Muscle of arm (tissue), 1 donor: ENCODE measurements at regions not wholly inside any gene's neighbourhood (a gene's known extent, or its start where the extent isn't known, plus 50 kb on each side); places are given as distances from the start of the nearest gene placed in this dataset.
"Not testable (repeated sequence)": the region's sequence is repeated elsewhere in the genome, so short reads cannot be mapped to it uniquely, and the experiment has no call there.

ENCODE experiments used
- DNase-seq: peaks from one replicate; pipeline ENCODE4 v3.0.0-alpha.2; 2013

GRCh38 chr16:8113843-8114242 lies 476.5 kb downstream of the TMEM114 start:
- no peak for DNase-seq

GRCh38 chr16:8110572-8111514 lies 479.5 kb downstream of the TMEM114 start:
- DNase-seq = no peak

- DNase-seq = no peak
These were observed 480.6 kb downstream of the TMEM114 start for GRCh38 chr16:8109510-8110369.

- no peak for DNase-seq
These were observed 481.3 kb downstream of the TMEM114 start for GRCh38 chr16:8108991-8109509.

GRCh38 chr16:8107296-8107695 lies 483.0 kb downstream of the TMEM114 start:
- DNase-seq = no peak

GRCh38 chr16:8103649-8104289 lies 486.5 kb downstream of the TMEM114 start:
- no peak for DNase-seq

GRCh38 chr16:8099586-8099985 lies 490.7 kb downstream of the TMEM114 start:
- no peak for DNase-seq

GRCh38 chr16:8098947-8099512 lies 491.3 kb downstream of the TMEM114 start:
- DNase-seq = no peak

- DNase-seq = no peak
These were observed 494.1 kb downstream of the TMEM114 start for GRCh38 chr16:8096211-8096610.

- no peak for DNase-seq
These were observed 495.6 kb downstream of the TMEM114 start for GRCh38 chr16:8094696-8095095.

GRCh38 chr16:8088820-8089338 lies 501.4 kb downstream of the TMEM114 start:
- DNase-seq = no peak

- DNase-seq = peak; percentile 69
These were observed 502.6 kb downstream of the TMEM114 start for GRCh38 chr16:8087597-8088289.

GRCh38 chr16:8087146-8087545 lies 503.2 kb downstream of the TMEM114 start:
- peak; percentile 15 for DNase-seq

- DNase-seq = no peak
These were observed 505.4 kb downstream of the TMEM114 start for GRCh38 chr16:8084882-8085281.

- no peak for DNase-seq
These were observed 506.0 kb downstream of the TMEM114 start for GRCh38 chr16:8084302-8084701.

- no peak for DNase-seq
These were observed 506.8 kb downstream of the TMEM114 start for GRCh38 chr16:8083560-8083959.

- DNase-seq = no peak
These were observed 509.5 kb downstream of the TMEM114 start for GRCh38 chr16:8080817-8081216.

GRCh38 chr16:8075271-8075670 lies 515.0 kb downstream of the TMEM114 start:
- DNase-seq = no peak

GRCh38 chr16:8070506-8070905 lies 519.8 kb downstream of the TMEM114 start:
- no peak for DNase-seq

GRCh38 chr16:8068225-8068624 lies 522.1 kb downstream of the TMEM114 start:
- not testable (repeated sequence) for DNase-seq

GRCh38 chr16:8063159-8063558 lies 527.2 kb downstream of the TMEM114 start:
- peak; percentile 10 for DNase-seq
